HCT116 (cell line): ENCODE measurements at regions not wholly inside any gene's neighbourhood (a gene's known extent, or its start where the extent isn't known, plus 50 kb on each side); places are given as distances from the start of the nearest gene placed in this dataset.
"Not testable (repeated sequence)": the region's sequence is repeated elsewhere in the genome, so short reads cannot be mapped to it uniquely, and the experiment has no call there.

ENCODE experiments used
- ATAC-seq: fragments of 200-7000 bp; cut with Tn5 transposase; 2 replicates; pipeline ENCODE4 v1.9.1; 2020; ENCODE audit warnings: mild to moderate bottlenecking, moderate library complexity
- BruUV-seq: library from RNA; stranded (reverse); fragments of 400-500 nt; replicated peaks from 2 replicates; lab custom pipeline; 2021; lab: Mats Ljungman, UMichigan
- CTCF ChIA-PET: fragments of 300-600 bp; sonication (Branson Sonifier 250); formaldehyde crosslinking; loops from one replicate; lab custom pipeline; 2021; ENCODE audit warnings: antibody characterized with exemption; lab: Charles Lee
- POLR2A ChIA-PET: fragments of 300-600, 350-600 bp; sonication (Branson Sonifier 250); formaldehyde crosslinking; loops from one replicate; lab custom pipeline; 2021; ENCODE audit warnings: antibody characterized with exemption; lab: Charles Lee
- RAD21 ChIA-PET, 2 experiments: fragments of 300-600 bp; sonication (Branson Sonifier 250); formaldehyde crosslinking; loops; one replicate each; lab custom pipeline; 2023; ENCODE audit warnings: low total read pairs in 2 of 2; ENCODE audit not compliant: uncharacterized antibody in 2 of 2, unreplicated experiment in 2 of 2, low non-redundant PET in 1 of 2; lab: Charles Lee
- DNase-seq: peaks from one replicate; pipeline ENCODE4 v3.0.0-alpha.2; 2010; ENCODE audit warnings: low read depth, low spot score
- H2AFZ ChIP-seq: fragments of 200-600 bp; shearing (Covaris generic), sonication (generic); 2 replicates; pipeline ENCODE4 v1.6.1; 2017; ENCODE audit warnings: low read depth, mixed run types, mixed read lengths, antibody characterized with exemption, low read length; ENCODE audit not compliant: poor library complexity, severe bottlenecking
- H3K27ac ChIP-seq: 2 replicates; pipeline ENCODE4 v1.5.1; 2012; ENCODE audit warnings: low read depth, low read length
- H3K27me3 ChIP-seq: fragments of 200-600 bp; sonication (generic); 2 replicates; pipeline ENCODE4 v1.6.1; 2016; ENCODE audit warnings: mixed run types, low read length, mixed read lengths; ENCODE audit not compliant: insufficient read depth
- H3K36me3 ChIP-seq, 2 experiments: fragments of 200-500 bp in 1 of 2; fragments of 200-600 bp in 1 of 2; sonication (Bioruptor generic) in 1 of 2; sonication (generic) in 1 of 2; 2 replicates each; pipeline versions ENCODE4 v1.5.1 to v1.6.1; 2014 to 2016; ENCODE audit warnings: low read length in 2 of 2, inconsistent platforms in 1 of 2, mixed read lengths in 1 of 2, mixed run types in 1 of 2; ENCODE audit not compliant: insufficient read depth in 2 of 2, control insufficient read depth in 1 of 2
- H3K4me1 ChIP-seq, 2 experiments: fragments of 200-600 bp in 1 of 2; sonication (generic) in 1 of 2; 2 replicates each; pipeline versions ENCODE4 v1.5.1 to v1.6.1; 2012 to 2017; ENCODE audit warnings: low read length in 2 of 2, inconsistent platforms in 1 of 2, mild to moderate bottlenecking in 1 of 2, mixed read lengths in 1 of 2, mixed run types in 1 of 2, moderate library complexity in 1 of 2; ENCODE audit not compliant: insufficient read depth in 2 of 2, control insufficient read depth in 1 of 2
- H3K4me2 ChIP-seq: fragments of 200-600 bp; sonication (generic); 2 replicates; pipeline ENCODE4 v1.6.1; 2017; ENCODE audit warnings: mixed run types, low read length, mixed read lengths
- H3K4me3 ChIP-seq, 2 experiments: fragments of 200-600 bp in 1 of 2; sonication (generic) in 1 of 2; replicated peaks in 1 of 2; 2 replicates each; pipeline ENCODE4 v1.5.1; 2011 to 2016; ENCODE audit warnings: low read length in 2 of 2, control low read depth in 1 of 2, low read depth in 1 of 2, mild to moderate bottlenecking in 1 of 2, mixed read lengths in 1 of 2, mixed run types in 1 of 2
- H3K79me2 ChIP-seq: fragments of 200-600 bp; sonication (generic); 2 replicates; pipeline ENCODE4 v1.6.1; 2017; ENCODE audit warnings: mild to moderate bottlenecking, mixed run types, low read length, moderate library complexity, mixed read lengths; ENCODE audit not compliant: insufficient read depth
- H3K9ac ChIP-seq: fragments of 200-600 bp; sonication (generic); 2 replicates; pipeline ENCODE4 v1.6.1; 2016; ENCODE audit warnings: low read length, mixed read lengths
- H3K9me2 ChIP-seq: fragments of 200-600 bp; sonication (generic), shearing (Covaris generic); 2 replicates; pipeline ENCODE4 v1.6.1; 2017; ENCODE audit warnings: mixed run types, mild to moderate bottlenecking, moderate library complexity; ENCODE audit not compliant: insufficient read depth
- H3K9me3 ChIP-seq, 2 experiments: fragments of 200-500 bp in 1 of 2; fragments of 200-600 bp in 1 of 2; sonication (Bioruptor generic) in 1 of 2; sonication (generic) in 1 of 2; 2 replicates each; pipeline ENCODE4 v1.6.1; 2014 to 2017; ENCODE audit warnings: low read length in 2 of 2, mixed read lengths in 2 of 2, inconsistent platforms in 1 of 2, low read depth in 1 of 2, mild to moderate bottlenecking in 1 of 2, mixed run types in 1 of 2, moderate library complexity in 1 of 2; ENCODE audit not compliant: control insufficient read depth in 1 of 2, insufficient read depth in 1 of 2
- H4K20me1 ChIP-seq: fragments of 200-600 bp; sonication (generic), shearing (Covaris generic); 2 replicates; pipeline ENCODE4 v1.6.1; 2017; ENCODE audit warnings: mixed run types, mild to moderate bottlenecking, moderate library complexity; ENCODE audit not compliant: insufficient read depth
- ATF3 ChIP-seq: IDR thresholded peaks from 2 replicates; pipeline ENCODE4 v1.6.1; 2012
- CTCF ChIP-seq, 3 experiments: fragments of 200-600 bp in 1 of 3; sonication (generic) in 1 of 3; IDR thresholded peaks in 2 of 3; conservative IDR thresholded peaks in 1 of 3; 2 replicates each; pipeline ENCODE4 v1.5.1; 2012 to 2017; ENCODE audit warnings: low read depth in 2 of 3, low read length in 2 of 3, antibody characterized with exemption in 1 of 3, borderline replicate concordance in 1 of 3, control low read depth in 1 of 3, mild to moderate bottlenecking in 1 of 3, mixed read lengths in 1 of 3, mixed run types in 1 of 3, moderate library complexity in 1 of 3; ENCODE audit not compliant: insufficient read depth in 1 of 3
- RAD21 ChIP-seq: IDR thresholded peaks from 2 replicates; pipeline ENCODE4 v1.6.1; 2012; ENCODE audit warnings: low read depth, mild to moderate bottlenecking
- REST ChIP-seq: IDR thresholded peaks from 2 replicates; pipeline ENCODE4 v1.6.1; 2012; ENCODE audit warnings: low read depth
- ZBTB33 ChIP-seq: IDR thresholded peaks from 2 replicates; pipeline ENCODE4 v1.6.1; 2011; ENCODE audit warnings: mild to moderate bottlenecking, low read length, moderate library complexity; ENCODE audit not compliant: insufficient replicate concordance; ENCODE audit errors: extremely low read depth
- ZFX ChIP-seq: fragments of 450-650 bp; IDR thresholded peaks from 2 replicates; pipeline ENCODE4 v1.6.1; 2017
- intact Hi-C: fragments of 100-400 bp; cut with micrococcal nuclease; formaldehyde crosslinking; loops from 2 replicates; pipeline ENCODE4 v1.10.0; 2022

GRCh38 chr6:68196645-68197044 lies 438.4 kb upstream of the ADGRB3 start:
- Histone ChIP-seq H3K4me1 (no peaks in the 10 kb centered on the region), H3K27ac (no peak overlapping the region), H4K20me1 (no peaks in the 10 kb centered on the region), H3K27me3 (no peaks in the 10 kb centered on the region), H3K9me3 (peaks cover 8 to 9% of the 10 kb centered on the region in 2 experiments; a peak in 3 of 4 replicates)
- no TSS peak for BruUV-seq
- POLR2A ChIA-PET, result no interaction called here
- TF ChIP-seq REST (no peak), CTCF (IDR thresholded peaks at IDR 0.05 in 2 of 3, conservative IDR thresholded peaks at IDR 0.05 in 1 of 3; ENCODE audit: borderline replicate concordance in 1 of 3, insufficient read depth in 1 of 3, low read depth in 2 of 3, low read length in 2 of 3) (0 out of 6 replicates have a peak, but pooled peaks of 1 of the 3 experiments have one; percentile 2), ZBTB33 (no peak), RAD21 (no peak), ZFX (no peak), ATF3 (no peak)
- TF ChIP-seq, all 23 proteins: peak for 1
- Histone ChIP-seq H3K9ac (no peak overlapping the region), H3K9me2 (no peaks in the 10 kb centered on the region), H3K79me2 (no peaks in the 10 kb centered on the region), H2AFZ (no peak overlapping the region), H3K4me2 (no peak overlapping the region), H3K4me3 (no peak overlapping the region), H3K36me3 (no peaks in the 10 kb centered on the region)
- no peak for DNase-seq
- ATAC-seq, result no peak
- intact Hi-C loops, result no loop called here
- RAD21 ChIA-PET, result no interaction called here
- CTCF ChIA-PET, result no interaction called here

GRCh38 chr6:68195753-68196152 lies 439.3 kb upstream of the ADGRB3 start:
- H3K4me3 ChIP-seq, H3K4me1 ChIP-seq, H3K79me2 ChIP-seq, H2AFZ ChIP-seq, RAD21 ChIA-PET, H4K20me1 ChIP-seq, POLR2A ChIA-PET, CTCF ChIA-PET, H3K4me2 ChIP-seq, DNase-seq, H3K9me3 ChIP-seq, H3K27ac ChIP-seq, H3K9me2 ChIP-seq, BruUV-seq, H3K36me3 ChIP-seq, ATAC-seq, H3K9ac ChIP-seq, H3K27me3 ChIP-seq, intact Hi-C loops: not testable (repeated sequence)
